Tibial nerve (tissue), 4 donors: ENCODE measurements at regions not wholly inside any gene's neighbourhood (a gene's known extent, or its start where the extent isn't known, plus 50 kb on each side); places are given as distances from the start of the nearest gene placed in this dataset.
A peak's percentile ranks its signal among the peaks of the same experiment; 100 is the strongest.

Experiments used
- CTCF ChIP-seq, 5 experiments: fragments of 200-600 bp in 3 of 5; fragments of 450-650 bp in 2 of 5; sonication (generic) in 3 of 5; IDR thresholded peaks; one replicate each; pipeline ENCODE4 v1.5.1; 2016 to 2019; ENCODE audit warnings: antibody characterized with exemption in 5 of 5, mild to moderate bottlenecking in 3 of 5, moderate library complexity in 2 of 5
- EP300 ChIP-seq, 2 donors: sonication (generic); formaldehyde crosslinking; IDR thresholded peaks; one replicate each; pipeline ENCODE4 v1.6.1; 2017; ENCODE audit warnings: antibody characterized with exemption in 2 of 2, mild to moderate bottlenecking in 1 of 2
- POLR2A ChIP-seq, 2 donors: fragments of 450-650 bp; IDR thresholded peaks; one replicate each; pipeline ENCODE4 v1.6.1; 2017; ENCODE audit warnings: antibody characterized with exemption in 2 of 2, mild to moderate bottlenecking in 2 of 2, moderate library complexity in 2 of 2

GRCh38 chr7:132656846-132657776, 80.8 kb upstream of the PLXNA4 start:
- TF ChIP-seq CTCF (IDR thresholded peaks at IDR 0.05) (peak in 3 of 5 experiments; percentile 15 to 28 (median 15)), EP300 (IDR thresholded peaks at IDR 0.05) (no peak), POLR2A (IDR thresholded peaks at IDR 0.05) (no peak)
